Right lobe of liver (tissue), 4 donors: ENCODE measurements at regions not wholly inside any gene's neighbourhood (a gene's known extent, or its start where the extent isn't known, plus 50 kb on each side); places are given as distances from the start of the nearest gene placed in this dataset.

Experiments used
- CTCF ChIP-seq, 4 donors: fragments of 200-600 bp in 3 of 4; fragments of 450-650 bp in 1 of 4; IDR thresholded peaks; one replicate each; pipeline versions ENCODE4 v1.5.1 to v1.8.0; 2016 to 2022; ENCODE audit warnings: antibody characterized with exemption in 4 of 4, mild to moderate bottlenecking in 2 of 4
- POLR2A ChIP-seq: fragments of 450-650 bp; IDR thresholded peaks from one replicate; pipeline ENCODE4 v1.6.1; 2017; ENCODE audit warnings: antibody characterized with exemption, mild to moderate bottlenecking
- donor health status: DM: no; HTN: no; CAD: no.
- donor health status: DM: no; HTN: no; CAD: no.
- donor health status: DM: no; HTN: yes; CAD: no.

- no peak for TF ChIP-seq POLR2A
- no peak for TF ChIP-seq CTCF (IDR thresholded peaks at IDR 0.05)
Measured at GRCh38 chr4:127126718-127127117, 506.0 kb upstream of the INTU start.
